HPDE6-E6E7 (cell line): ENCODE measurements at regions not wholly inside any gene's neighbourhood (a gene's known extent, or its start where the extent isn't known, plus 50 kb on each side); places are given as distances from the start of the nearest gene placed in this dataset.
A peak's percentile ranks its signal among the peaks of the same experiment; 100 is the strongest.

Source experiments
- DNase-seq: peaks from one replicate; pipeline ENCODE4 v3.0.0; 2011; ENCODE audit warnings: missing footprints; ENCODE audit errors: extremely low spot score

DNA sequence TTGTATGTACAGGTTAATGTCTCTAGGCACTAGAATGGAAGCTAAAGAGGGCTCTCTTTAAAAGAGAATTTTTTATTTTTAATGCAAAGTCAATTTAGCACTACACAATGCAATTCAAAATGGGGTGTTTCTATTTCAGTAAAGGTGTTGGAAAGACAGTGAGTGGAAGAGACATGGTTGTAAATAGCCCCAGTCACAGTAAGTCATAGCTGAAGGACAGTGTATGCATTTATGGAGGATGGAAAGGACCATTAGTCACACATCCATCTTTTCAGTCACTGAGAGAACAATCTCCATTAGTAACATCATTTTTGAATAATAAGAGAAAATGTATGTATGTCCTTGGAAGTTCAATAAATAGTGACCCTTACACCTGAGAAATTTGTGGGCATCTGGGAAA lies 148.0 kb downstream of the PDHA2 start:
- no peak for DNase-seq

DNA sequence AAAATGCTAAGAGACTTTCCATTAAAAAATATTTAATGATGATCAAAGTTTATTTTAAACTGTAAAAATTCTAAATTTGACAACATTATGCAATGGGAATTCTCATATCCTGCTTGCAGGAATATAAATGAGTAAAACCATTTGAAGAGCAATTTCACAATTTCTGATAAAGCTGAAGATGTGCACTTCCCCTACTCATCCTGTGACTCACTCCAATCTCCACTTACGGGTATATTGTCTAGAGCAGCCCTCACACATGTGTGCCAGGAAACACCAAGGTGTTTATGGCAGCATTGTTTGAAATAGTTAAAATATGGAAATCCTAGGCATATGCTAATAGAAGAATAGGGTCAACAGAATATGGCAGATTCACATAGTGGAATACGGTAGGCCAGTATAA lies 158.4 kb downstream of the PDHA2 start:
- peak; percentile 15 for DNase-seq

GRCh38 chr4:96003951-96004740 lies 164.3 kb downstream of the PDHA2 start:
- no peak for DNase-seq

- DNase-seq = no peak
Measured at GRCh38 chr4:96009427-96010119, 169.7 kb downstream of the PDHA2 start.

DNA sequence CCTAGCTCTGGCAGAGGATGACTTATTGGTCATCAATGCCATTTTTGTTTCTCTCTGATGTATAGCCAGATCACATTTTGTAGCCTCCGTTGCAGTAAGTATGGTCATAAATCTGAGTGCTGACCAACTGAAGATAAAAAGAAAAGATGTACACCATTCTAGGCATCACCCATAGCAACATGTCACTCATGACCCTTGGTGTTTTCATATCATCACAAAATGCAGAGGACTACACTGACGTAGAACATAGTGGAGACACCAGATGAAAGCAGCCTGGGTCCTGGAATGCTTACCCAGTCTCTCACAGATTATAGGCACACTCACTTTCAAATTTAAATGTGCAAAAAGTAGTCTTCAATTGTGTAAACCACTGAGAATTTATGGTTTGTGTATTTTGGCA lies 172.8 kb downstream of the PDHA2 start:
- no peak for DNase-seq

DNA sequence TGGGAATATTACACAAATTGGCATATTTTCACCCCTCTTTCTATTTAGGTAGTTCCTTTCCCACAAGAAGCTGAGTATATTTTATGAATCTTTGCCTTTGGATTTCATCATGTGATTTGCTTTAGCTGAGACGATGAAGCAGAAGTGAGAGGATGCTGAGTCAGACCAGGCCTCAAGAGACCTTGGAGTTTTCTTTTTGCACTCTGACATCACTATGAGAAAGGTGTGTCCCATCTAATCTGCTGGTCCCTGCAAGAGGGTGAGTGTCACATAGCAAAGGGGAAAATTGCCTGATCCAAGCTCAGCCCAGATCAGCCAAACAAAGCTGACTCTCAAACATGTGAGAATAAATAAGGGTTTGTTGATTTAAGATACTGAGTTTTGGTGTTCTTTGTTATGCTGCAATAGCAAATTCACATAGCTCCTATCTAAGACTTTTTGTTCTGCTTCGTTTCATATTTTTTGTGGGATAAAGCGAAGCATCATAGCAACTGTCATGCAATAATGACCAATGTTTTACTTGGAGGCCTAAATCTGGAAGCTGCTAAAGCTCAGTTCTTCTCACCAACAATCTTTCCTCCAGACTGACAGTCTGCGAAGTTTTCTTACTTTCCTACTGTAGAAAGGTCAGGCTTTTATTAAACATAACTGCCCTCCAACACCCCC lies 176.9 kb downstream of the PDHA2 start:
- peak; percentile 44 for DNase-seq

DNA sequence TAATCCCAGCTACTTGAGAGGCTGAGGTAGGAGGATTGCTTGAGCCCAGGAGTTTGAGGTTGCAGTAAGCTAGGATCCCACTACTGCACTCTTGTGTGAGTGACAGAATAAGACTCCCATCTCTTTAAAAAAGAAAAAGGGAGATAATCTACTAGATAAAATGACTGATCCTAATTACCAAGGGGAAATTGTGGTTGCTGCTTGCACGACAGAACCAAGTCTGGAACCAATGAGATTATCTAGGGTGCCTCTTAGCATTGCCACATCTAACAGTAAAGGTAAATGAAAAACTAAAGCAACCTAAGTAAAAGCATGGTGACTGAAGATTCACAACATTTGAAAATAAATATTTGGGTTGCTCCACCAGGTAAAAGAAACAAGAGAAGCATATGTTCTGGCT lies 185.1 kb downstream of the PDHA2 start:
- DNase-seq = no peak

GRCh38 chr4:96035727-96036126 lies 195.8 kb downstream of the PDHA2 start:
- DNase-seq = peak; percentile 3

DNA sequence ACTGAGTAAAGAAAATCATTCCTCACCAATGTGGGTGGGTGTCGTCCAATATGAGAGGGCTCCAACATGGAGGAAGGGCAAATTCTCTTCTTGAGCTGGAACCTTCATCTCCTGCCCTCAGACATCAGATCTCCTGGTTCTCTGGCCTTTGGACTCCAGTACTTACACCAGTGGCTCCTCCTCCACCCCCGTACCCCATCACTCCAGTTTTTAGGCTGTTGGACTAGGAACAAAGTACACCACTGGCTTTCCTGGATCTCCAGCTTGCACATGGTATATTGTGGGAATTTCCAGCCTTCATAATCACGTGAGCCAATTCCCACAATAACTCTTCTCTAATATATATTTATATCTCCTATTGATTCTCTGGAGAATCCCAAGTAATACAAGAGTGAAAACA lies 196.9 kb downstream of the PDHA2 start:
- DNase-seq = no peak

DNA sequence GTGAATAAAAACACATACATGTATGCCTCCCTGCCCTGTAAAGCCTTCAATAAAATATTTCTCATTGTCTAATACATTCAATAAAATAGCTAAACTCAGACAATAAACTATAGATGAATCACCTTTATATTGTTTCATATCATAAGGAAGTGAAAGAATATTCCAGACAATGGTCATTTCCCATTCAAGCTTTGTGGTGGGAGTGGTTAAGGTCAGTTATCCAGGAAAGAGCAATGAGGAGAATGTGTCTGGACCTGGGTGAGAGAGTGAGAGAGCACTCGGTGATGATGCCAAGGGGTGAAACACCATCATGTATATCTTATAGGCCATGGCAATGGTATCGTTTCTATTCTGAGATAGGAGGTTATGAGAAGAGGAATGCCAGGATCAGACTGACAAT lies 197.8 kb downstream of the PDHA2 start:
- no peak for DNase-seq

DNA sequence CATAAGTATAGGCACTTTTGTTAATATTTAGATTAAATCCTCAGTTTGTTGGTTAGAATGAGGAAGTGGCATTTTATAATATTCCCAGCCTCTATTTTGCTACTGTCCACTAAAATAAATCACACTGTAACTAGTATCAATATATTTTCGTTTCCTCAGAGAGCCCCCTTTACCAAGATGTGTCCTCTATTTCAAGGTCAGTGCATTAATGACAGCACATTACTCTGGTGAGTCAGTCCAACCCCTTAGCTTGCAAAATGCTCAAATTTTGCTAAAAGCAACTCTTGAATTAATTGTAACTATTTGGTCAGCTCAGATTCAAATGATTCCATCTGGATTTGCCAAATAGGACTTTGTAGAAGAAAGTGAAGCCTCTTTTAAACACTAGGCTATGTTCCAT lies 199.3 kb downstream of the PDHA2 start:
- DNase-seq = no peak

GRCh38 chr4:96039803-96040436 lies 200.0 kb downstream of the PDHA2 start:
- no peak for DNase-seq

GRCh38 chr4:96044971-96045370 lies 205.1 kb downstream of the PDHA2 start:
- no peak for DNase-seq

- DNase-seq = no peak
Measured at GRCh38 chr4:96052827-96053226, 212.9 kb downstream of the PDHA2 start.

GRCh38 chr4:96056346-96056934 lies 216.5 kb downstream of the PDHA2 start:
- DNase-seq = no peak

DNA sequence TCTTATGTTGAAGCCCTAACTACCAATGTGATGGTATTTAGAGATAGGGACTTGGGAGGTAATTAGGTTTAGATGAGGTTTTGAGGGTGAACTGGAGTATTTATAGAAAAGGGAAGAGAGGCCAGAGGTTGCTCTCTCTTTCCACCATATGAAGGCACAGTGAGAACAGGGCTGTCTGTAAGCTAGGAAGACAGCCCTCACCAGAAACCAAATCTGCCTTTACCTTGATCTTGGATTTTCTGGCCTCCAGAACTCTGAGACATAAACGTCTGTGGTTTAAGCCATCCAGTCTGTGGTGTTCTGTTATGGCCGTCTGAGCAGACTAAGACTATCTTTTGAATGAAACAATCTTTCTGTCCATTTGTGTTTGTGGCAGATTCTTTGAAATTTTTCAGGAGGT lies 223.7 kb downstream of the PDHA2 start:
- DNase-seq = no peak

- DNase-seq = no peak
Measured at GRCh38 chr4:96073461-96073860, 233.6 kb downstream of the PDHA2 start.

- DNase-seq = no peak
Measured at GRCh38 chr4:96092151-96092705, 252.3 kb downstream of the PDHA2 start.

GRCh38 chr4:96093057-96093456 lies 253.2 kb downstream of the PDHA2 start:
- no peak for DNase-seq

GRCh38 chr4:96093563-96093962 lies 253.7 kb downstream of the PDHA2 start:
- no peak for DNase-seq

DNA sequence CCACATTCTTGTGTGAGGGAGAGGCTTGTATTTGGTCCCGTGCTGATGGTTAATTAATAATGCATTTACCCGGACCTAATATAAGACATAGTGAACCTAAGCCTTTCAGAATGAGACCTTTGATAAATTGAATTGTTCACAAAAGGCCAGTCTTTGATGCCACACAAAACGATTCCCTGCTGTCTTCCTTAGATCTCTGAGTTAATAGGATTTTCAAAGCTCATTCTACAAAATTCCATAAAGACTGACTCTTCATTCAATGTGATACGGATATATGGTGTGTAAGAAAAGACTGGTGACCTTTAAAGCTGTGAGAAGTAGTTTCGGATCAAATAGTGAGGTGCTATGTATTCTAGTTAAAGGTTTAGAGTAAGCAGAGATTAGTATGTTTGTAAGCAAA lies 254.3 kb downstream of the PDHA2 start:
- DNase-seq = no peak
